Stimulated activated CD8-positive, alpha-beta memory T cell treated with anti-CD3 and anti-CD28 coated beads, Interleukin-4, amount 100 ng/mL, for 24 hours (primary cell): ENCODE measurements at regions not wholly inside any gene's neighbourhood (a gene's known extent, or its start where the extent isn't known, plus 50 kb on each side); places are given as distances from the start of the nearest gene placed in this dataset.
"Not testable (repeated sequence)": the region's sequence is repeated elsewhere in the genome, so short reads cannot be mapped to it uniquely, and the experiment has no call there.

Source experiments
- DNase-seq: peaks from one replicate; pipeline ENCODE4 v3.0.0-alpha.2; 2020; ENCODE audit warnings: low read depth

DNA sequence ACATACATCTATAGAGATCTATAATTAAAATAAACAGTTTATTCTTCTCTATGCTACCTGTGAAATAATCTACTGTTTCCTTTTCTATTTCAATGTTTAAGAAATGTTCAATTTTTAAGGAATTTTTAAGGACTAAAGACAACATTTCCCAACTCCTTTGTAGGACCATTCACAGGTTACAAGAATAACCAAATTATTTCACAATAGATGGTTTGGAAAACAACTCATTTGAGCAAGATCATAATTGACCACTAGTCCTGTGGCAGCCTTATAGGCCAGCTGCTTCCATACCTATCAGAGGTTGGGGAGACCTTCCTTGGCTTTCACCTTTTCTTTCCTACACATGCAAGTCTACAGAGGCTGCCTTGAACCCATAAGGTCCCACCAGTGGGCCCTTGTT is 193.7 kb downstream of the TTC39B start:
- no peak for DNase-seq

DNA sequence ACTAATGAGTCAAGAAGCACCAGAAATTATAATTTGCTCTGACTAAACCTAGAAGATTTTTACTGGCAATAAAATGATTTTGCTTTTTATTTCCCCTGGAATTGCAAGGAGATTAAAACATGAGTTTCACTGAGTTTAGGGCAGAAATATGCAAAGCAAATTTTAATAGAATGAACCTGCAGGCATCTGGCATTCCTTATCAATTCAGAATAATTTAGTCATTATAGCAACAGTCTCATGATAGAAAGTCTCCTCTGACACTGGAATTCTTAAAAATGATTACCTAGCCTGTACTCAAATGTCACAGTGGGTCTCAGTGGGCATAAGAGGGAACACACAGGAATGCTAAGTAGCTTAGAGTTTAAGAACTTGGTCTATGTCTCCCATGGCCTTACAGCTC is 195.9 kb downstream of the TTC39B start:
- no peak for DNase-seq

DNA sequence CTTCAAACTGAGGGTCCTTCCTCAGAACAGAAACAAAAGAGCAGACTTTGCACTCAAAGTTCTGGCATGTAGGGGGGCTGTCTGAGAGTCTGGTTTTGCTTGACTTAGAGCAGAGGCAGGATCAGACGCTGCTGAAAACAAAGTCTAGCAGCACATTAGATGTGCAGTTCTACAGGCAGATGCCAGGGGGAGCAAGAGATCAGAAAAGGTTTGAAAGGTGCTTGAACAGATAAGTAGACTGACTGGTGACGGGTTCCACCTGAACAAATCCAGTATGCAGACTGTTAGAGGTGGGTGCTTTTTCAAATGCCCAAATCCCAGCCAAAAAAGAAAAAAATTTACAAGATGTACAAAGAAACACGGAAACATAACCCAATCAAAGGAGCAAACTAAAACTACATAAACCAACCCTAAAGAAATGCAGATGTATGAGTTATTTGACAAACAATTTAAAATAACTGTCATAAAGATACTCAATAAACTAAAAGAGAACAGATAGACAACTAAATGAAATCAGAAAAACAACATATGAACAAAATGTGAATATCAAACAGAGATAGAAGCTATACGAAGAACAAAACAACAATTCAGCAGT is 194.7 kb upstream of the FREM1 start:
- DNase-seq = no peak

DNA sequence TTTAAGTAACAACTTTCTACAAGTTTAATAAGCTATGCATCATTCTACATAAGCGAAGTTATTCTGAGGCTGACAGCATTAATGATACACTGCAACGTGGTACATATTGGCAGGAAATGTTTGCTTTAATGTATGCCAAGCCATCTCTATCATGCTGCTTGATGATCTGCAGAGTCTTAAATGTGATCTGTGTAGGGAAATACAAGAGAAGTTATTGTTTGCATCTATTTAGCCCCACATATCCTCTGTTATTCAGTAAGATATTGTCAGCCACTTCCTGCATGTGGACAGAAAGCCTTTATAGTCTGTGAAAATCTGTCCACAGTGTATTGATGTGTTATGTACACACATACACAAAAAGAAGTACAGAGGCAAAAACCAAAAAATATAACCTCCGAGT is 193.1 kb upstream of the FREM1 start:
- DNase-seq = no peak

DNA sequence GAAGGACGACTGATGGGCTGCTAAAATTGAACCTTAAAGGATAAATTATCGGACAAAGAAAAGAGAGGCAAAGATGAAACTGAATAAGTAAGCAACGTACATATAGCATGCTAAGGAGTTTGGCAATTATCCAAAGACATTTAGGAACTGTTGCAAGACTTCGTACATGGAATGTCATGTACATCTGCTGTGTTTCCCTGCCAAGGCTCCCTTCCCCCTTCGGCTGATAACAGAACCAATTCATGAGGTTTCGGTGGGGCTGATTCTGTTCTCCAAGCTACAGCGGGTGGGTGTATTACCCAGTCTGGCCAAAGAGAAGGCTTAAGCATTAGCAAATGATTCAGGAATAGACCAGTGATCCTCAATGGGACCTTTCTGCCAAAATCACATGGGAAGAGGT is 190.9 kb upstream of the FREM1 start:
- DNase-seq = no peak

DNA sequence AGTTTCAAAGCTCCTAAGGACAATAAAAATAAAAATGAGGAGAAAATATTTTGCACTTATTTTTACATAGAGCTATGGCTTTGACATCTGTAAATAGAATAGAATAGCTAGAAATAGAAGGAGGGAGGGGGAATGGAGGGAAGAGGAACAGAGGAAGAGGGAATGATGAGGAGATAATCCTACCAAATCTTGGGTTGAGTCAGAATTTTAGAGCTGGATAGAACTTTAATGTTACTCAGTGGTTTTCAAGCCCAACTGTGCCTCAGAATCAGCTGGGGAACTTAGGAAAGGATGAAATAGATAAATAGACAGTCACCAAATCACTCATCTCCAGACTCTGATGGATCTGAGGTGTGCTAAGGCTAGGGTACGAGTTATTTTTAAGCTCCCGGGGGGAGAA is 190.3 kb upstream of the FREM1 start:
- DNase-seq = no peak

DNA sequence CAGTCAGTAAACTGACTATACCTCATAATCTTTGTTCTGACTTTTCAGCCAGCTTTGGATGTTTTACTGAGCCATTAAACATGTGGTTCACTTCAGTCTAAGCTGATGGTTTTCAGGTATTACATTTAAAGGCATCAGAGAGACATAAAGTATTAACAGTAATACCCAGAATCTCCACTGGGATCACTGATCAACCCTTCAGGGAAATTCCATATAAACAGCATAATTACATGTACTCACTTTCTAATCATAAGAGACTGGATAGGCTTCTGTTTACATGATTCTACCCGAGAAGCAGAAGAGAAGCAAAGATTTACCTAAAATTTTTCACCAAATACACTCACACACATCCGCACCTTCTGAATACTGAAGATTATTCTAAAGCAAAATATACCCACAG is 186.7 kb upstream of the FREM1 start:
- DNase-seq = no peak

DNA sequence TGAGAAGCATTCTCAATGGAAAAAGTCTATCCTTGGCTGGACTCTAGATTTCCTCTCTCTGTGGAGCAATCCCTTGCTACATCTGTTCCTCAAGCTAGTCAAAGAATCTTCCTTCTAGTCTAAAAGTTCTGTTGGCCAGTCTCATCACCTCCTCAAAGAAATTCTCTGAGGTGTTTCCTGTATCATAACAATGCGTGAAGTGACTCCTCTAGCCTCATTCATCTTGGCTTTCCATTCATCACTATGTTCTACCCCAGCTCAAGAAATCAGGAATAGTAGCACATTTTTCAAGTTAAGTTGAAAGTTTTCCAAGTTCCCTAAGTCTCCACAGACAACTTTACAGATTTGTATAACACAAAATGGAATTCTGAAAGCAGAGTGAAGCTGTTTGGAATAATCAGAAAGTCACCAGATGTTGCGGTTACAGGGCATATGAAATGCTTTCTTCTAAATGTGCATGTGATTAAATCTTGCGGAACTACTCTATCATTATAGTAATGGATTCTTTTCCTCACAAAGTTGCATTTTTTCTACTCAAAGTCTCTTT is 176.6 kb upstream of the FREM1 start:
- no peak for DNase-seq

DNA sequence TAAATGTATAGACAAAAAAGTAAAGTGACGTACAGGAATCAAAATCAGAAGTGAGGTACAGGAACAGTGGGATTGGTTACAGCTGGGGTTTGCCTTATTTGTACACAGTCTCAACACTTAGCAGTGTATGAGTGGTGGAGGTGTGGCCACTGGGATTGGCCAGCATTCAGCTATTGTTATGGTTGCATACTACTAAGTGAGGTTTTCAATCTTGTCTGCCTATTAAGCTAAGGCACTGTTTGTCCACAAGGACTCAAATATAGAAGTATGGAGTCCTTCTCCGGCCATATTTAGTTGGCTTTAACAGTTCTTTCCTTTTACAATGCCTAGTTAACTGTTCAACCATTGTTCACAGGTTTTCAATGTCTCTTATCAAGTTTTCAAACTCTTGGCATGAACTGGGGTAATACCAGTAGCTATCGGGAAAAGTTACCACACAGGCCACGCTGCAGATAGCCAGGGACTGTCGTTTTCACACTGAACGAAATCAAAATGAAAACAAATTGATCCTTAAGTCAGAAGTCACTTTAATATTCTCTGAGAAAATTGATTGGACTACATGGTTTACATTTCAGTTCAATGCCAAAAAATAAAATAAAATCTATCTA is 176.0 kb upstream of the FREM1 start:
- no peak for DNase-seq

DNA sequence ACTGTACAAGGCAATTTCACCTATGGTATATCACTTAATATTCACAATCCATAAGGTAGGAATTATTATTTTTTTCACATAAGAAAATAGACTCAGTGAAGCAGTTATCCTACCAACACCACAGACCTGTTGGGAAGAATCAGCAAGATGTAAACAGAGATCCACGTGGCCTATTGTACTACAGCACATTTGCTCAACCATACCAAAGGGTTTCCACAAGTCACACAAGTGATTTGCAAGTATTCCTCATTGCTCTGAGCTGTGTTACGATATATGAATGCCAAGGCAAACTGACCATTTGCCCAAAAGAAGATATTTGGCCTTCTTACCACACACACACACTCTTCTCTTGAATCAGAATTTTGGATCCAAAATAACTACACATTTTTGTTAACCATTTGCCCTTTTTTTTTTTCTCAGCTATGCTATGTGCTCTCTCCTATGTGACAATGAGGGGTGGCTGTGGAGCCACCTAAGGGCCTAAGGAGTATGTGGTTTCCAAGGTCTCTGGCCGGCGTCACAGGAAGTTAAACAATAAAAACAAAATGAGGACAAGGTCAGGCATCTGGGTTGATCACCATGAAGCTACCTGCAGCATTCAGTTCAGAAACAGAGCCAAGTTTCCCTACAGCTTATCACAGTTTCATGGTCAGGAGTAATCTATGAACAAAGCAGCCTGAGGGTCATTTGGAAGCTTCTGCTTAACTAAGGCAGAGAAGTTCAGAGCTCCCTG is 171.0 kb upstream of the FREM1 start:
- no peak for DNase-seq

DNA sequence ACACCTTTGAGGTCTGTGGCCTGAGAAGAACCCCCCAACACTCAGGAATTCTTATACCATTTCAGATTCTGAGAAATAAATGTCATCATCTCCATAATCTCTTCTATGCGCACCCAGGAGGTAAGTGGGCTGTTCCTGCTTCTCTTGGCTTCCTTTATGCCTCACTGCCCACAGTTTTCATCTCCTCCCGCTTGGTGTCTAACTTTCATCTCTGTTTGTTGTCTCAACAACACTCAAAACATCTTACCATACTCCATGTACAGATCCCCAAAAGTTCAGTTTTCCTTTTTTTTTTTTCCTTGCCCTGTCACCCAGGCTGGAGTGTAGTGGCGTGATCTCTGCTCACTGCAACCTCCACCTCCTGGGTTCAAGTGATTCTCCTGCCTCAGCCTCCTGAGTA is 170.2 kb upstream of the FREM1 start:
- no peak for DNase-seq

DNA sequence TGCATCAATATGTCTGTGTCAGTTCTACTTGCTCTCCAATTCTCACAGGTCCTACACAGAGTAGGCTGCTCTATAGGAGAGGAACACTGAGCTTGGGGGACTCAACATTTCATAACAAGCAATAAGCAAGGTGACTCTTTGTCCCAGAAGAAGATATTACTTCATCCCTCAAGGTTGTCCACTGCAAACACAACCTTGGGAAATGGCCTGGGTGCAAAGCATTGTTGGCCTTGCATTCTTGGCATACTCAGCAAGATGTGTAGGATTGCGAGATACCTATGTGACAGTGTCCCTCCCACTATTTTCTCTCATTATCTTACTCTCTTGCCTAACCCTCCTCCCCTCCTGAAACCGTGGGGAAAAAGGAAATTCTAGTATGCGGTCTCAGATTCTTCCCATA is 169.8 kb upstream of the FREM1 start:
- DNase-seq = no peak

DNA sequence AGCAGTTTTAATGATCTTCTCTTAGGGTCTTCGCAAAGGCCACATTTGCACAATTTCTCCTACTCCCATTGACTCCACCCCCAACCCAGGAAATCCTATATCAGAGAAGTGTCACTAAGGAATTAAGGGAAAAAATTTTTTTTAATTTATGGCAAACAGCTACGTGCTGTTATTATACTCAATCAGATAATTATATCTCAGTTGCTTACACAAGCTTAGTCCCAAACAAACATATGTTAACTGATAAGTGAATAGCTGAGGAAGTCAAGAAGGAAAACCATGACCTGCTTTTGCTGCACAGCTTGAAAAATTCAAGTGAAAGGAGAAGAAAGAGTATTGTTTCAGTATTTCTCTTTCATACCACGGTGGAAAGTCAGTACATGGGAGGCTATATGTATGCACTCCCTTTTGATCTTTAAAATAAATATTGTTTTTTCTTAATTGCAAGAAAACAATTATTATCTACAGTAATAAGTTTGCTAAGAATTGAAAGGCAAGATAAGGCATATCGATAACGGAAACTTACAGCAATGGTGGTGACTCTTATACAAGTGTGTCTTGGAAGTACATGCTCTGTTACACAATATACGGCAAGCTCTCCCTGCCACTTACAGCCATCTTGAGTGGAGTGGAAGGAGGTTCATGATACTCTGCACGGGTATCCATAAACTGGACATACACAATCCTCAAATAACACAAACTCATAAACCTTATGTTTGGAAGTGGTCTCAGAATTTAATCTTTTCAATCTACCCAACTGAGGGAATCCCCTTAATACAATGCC is 167.9 kb upstream of the FREM1 start:
- no peak for DNase-seq

DNA sequence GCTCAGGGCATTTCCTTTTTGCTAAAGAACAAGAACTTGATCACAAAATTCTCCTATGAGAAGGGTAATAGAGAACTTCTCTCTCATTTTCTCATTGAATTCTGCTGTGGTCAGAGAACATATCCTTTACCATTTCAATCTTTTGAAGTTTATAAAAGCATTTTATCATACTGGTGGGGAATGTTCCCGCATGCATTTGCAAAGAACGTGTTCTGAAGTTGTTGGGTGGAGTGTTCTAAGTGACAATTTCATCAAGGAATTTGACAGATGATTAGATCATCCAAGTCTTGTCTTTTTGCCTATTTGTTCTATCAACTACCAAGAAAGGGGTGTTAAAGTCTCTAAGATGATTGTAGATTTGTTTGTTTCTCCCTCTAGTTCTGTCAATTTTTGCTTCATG is 163.4 kb upstream of the FREM1 start:
- DNase-seq = no peak

DNA sequence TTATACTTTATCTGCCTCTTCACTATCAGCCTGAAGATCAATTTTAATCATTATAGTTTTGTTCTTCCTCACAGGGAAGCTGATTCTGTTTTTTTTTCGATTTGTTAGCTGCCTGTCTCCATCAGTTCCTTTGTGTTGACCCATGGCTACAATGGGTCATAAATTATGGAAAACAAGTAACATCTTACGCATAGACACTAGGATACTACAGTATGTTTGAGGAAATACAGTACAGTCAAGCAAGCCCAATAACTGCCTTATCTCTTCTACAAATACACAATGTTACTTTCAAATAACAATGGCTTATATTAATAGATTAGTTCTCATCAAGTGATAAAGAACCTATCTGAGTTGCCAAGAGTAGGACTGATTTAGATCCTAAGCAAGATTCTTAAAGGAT is 160.5 kb upstream of the FREM1 start:
- no peak for DNase-seq

DNA sequence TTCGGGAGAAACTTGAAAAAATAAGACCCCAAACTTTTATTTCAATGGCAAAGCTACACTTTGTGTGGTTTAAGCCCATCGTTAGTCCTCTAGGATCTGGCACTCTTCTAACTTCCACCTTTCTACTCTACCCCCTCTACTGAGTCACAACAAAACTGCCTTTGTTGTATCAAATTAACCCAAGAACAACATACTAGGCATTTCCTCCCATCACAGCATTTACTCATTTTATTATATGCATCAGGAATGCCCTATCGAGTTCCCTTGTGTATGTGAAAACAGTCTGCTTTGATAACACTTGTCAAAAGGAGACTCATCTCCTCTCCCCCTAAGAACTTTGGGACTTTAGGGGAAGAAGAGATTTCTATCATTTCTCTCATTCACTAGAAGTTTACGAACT is 158.9 kb upstream of the FREM1 start:
- no peak for DNase-seq

DNA sequence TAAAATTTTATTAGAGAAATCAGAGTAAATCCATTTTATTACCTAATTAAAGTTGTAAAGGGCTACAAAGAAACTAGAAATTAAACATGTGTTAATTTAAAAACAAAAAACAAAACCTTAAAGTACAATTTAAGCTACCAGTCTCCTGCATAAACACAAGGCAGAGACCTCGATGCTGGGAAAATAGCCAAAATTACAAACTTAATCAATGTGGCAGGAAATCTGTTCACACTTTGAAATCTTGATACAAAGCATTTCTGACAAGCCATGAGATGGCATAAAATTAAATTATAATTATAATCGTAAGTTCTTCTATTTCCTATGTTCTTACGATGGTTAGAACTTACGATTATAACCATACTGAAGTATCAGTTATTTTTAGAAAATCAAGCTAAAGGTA is 158.0 kb upstream of the FREM1 start:
- no peak for DNase-seq

DNA sequence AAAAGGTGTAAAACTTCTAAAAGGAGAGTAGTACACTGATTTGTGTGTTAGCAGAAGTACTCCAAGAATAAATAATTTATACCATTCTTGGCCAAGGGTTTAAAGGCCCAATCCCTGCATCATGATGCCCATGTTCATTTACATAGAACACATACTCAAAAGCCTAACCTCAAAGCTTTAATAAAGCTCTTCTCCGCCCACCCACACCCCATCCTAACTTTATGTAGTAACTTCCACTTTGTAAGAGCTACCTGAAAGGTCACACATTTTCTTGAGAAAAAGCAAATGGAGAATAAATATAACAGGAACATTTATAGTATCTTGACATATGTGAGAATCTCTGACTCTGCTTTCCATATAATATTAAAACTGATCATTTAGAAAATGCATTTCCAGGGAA is 148.8 kb upstream of the FREM1 start:
- DNase-seq = no peak

DNA sequence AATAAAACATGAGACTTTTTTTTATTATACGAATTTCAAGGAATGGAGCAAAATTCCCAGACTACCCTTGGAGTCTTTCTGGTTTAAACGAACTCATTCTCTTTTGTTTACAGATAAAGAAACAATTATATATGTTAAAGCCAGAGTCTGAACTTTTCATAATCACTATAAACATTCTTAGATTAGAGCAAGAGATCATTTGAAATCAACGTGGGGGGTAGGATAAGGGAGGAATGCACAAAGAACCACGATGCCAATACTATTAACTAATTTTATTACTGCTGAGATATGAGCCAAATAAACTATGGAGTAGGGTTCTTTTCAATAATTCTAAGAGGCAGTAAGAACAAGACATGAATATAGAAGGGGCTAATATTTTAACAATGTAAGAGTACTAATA is 148.0 kb upstream of the FREM1 start:
- DNase-seq = no peak

DNA sequence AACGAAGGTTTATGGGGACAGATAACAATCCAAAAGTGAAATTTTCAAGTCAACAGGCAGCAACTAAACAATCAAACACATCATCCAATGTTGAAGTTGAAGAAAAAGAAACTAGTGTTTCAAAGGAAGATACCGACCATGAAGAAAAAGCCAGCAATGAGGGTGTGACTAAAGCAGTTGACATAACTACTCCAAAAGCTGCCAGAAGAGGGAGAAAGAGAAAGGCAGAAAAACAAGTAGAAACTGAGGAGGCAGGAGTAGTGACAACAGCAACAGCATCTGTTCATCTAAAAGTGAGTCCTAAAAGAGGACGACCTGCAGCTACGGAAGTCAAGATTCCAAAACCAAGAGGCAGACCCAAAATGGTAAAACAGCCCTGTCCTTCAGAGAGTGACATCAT is 145.1 kb upstream of the FREM1 start:
- not testable (repeated sequence) for DNase-seq

DNA sequence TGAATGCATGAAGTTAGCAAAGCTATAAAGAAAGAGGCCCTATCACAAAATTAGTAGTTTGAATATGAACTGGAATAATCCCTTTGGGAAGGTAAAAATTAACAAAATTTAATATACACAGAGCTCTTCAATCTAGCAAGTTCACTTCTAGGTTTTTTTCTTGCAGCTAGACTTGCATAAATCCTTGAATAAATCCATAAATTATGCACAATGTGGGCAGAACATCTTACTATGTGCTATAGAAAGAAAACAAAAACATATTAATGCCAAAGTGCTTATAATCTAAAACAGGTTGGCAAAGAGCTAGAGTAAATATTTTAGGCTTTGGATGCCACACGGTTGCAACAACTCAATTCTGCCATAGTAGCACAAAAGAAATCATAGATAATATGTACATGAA is 138.5 kb upstream of the FREM1 start:
- no peak for DNase-seq

DNA sequence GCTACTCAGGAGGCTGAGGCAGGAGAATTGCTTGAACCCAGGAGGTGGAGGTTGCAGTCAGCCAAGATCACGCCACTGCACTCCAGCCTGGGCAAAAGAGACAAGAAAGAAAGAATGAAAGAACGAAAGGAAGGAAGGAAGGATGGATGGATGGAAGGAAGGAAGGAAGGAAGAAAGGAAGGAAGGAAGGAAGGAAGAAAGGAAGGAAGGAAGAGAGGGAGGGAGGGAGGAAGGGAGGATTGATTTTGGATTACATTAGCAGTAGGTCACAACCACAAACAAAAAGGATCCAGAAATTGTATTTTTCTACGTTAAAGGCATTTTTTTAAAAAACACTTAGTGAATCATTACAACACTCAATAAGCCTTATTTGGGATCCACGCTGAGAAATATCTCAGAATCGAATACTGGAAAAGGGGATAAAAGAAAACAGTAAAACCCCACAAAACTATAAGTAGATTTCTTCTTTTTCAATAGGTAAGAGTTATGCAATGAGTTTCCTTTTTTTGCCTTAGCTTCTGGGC is 136.9 kb upstream of the FREM1 start:
- DNase-seq = no peak

DNA sequence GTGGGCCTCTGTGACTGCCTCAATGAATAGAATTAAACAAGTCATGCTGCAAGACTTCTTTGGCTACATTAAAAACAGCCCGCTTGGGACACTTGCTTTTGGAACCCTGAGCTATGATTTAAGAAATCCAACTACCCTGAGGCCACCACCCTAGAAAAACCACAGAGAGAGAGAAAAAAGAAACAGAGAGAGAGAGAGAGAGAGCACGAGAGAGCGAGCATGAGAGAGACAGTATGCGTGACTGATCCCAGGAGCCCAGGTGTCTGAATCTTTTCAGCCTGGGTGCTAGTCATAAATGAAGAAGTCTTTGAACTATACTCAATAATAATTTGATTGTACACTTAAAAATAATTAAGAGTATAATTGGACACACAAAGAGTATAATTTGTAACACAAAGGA is 123.1 kb upstream of the FREM1 start:
- no peak for DNase-seq
